Activated CD4-positive, alpha-beta T cell treated with anti-CD3 and anti-CD28 coated beads, Interleukin-2, Interleukin-4, amounts not matched to agents 100 ng/mL and 50 ng/mL, durations not matched to agents 16 hours and 8 hours (primary cell): ENCODE measurements at regions not wholly inside any gene's neighbourhood (a gene's known extent, or its start where the extent isn't known, plus 50 kb on each side); places are given as distances from the start of the nearest gene placed in this dataset.
A peak's percentile ranks its signal among the peaks of the same experiment; 100 is the strongest.

Source experiments
- DNase-seq: peaks from one replicate; pipeline ENCODE4 v3.0.0-alpha.2; 2020; ENCODE audit warnings: low spot score

DNA sequence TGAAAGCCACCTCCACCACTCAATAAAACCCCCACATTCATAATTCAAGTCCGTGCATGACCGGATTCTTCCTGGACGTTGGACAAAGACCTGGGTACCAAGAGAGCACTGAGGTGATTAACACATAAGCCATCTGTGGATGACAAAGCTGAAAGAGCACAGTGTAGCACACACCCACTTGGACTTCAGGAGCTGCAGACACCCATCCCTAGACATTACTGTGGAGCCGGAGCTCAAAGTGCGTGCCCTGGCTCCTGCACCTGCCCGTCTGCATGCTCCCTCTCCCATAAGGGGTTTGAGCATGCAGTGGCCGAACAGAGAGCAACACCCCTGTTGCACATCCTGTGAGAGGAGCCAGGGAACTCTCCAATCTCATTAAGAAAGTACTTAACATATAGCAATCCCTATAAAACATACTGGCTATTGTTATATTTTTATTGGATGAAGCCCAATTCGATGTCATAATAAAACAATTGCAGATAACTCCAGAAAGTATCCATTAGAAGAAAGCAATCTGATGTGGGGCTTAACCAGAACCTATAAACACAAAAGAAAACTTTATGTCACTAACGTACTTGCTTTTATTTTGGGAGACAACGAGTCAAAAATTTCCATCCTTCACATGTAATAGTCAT lies 1174.2 kb upstream of the C9orf72 start:
- DNase-seq, result no peak

DNA sequence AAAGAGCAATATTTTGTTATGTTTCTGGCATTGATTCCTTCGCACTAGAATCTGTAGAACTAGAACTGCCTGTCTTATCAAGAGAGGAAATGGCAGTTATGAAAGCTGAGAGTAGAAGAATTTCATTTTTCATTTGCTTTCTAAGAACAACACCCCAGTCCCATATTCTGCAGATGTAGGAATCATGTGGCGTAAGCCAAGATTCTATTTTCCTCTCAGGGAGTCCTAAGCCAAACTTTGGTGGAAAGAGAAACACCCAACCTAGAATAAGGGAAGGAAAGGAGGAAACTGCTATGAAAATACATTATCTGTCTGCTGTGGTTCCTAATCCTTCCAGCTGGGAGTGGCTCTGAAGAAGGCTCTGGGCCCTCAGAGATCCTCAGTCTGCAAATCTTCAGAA lies 1176.9 kb upstream of the C9orf72 start:
- DNase-seq, result no peak

DNA sequence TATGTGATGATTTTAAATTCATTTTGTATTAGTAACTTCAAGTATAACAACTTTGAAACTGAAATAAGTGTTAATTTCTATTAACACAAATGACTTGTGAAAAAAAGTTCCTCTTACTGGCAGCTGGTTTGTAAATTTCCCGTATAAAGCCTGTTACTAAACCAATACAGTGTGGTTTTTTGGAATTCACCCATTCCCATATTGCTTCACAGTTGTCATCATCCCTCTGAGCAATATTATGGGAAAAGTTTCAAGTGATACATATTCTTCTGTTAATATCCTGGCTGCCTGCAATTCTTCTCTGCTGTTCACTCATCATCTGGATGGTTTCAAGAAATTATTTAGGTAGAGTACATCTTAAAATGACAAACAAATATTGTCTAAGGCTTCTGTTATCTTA lies 1185.1 kb upstream of the C9orf72 start:
- DNase-seq, result no peak

DNA sequence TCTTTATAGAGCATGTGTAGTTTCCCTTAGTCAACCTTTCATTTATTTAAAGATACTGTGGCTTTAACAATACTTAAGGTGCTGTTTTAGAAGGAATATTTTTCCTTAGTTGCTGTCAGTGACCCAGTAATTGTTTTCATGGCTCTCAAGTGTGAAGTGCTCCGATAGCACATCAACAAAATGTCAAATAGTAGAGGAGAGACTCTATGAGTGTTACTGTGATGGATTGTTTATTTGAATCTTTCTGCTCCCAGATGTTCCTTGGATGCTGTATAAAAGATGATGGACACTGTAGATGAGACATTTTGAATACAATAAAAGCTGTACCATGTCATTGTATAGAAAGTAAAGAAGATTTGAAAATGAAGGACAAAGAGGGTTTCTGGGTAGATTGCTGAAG lies 1185.7 kb upstream of the C9orf72 start:
- no peak for DNase-seq

DNA sequence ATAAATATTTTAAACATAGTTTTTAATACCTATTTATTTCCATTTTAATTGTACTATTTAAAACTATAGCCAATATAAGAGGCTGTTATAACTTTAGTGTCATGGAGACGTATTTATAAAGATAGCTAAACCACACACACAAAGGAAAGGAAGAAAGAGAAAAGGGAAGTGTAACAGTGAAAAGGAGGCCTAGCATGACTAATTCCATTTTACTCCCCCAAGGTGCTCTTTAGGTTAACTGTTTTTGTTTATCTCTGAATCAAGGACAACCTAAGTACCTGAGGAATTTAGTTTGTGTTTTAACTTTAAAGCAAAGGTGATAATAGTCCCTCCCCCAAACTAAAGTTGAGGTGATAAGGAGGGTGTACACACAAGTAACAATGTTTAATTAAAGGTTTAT lies 1188.9 kb upstream of the C9orf72 start:
- no peak for DNase-seq

DNA sequence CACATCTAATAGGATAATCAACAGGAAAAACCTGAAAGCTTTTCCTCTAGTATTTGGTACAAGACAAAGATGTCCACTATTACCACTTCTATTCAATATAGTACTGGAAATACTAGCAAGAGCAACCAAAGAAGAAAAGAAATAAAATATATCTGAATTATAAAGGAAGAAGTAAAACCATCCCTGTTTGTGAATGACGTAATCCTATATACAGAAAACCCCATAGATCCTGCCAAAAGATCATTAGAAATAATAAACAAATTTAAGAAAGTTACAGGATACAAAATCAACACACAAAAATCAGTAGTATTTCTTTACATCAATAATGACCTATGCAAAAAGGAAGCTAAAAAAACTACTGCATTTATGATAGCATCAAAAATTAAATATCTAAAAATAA lies 1191.3 kb upstream of the C9orf72 start:
- DNase-seq, result no peak

DNA sequence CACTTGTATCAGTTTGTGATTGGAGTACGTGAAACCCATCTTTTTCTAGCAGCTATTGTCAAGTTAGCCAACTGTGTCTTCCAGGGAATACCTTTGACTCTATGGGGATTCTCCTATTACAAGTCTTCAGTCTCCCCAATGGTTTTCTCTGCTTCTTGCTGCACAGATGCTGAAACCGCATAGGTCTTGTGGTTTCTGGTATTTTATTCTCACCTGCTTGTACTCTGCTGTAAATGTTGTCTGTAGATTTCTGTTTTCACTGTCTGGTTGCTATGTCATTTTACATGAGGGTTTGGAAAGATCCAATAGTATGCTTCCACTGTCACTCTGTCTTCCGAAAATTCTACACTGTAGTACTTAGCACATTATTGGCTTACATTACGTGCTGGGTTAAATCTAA lies 1196.9 kb upstream of the C9orf72 start:
- no peak for DNase-seq

DNA sequence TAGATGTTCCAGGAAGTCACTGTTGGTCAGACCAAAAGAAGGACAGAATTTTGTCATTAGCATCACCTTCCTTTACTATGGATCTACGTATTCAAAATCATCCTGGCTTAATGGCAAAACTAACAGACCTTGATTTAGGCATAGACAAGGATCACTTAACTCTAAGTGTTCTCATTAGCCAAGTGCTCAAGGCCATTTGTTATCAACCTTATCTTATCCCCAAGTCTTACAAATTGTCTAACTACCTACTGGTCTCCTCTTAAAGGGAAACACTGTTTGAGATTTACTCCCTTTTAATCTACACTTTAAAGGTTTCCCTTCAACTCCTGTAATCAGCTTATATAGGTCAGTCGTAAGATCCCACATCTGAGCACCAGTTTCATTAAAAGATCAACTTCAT lies 1197.5 kb upstream of the C9orf72 start:
- DNase-seq, result no peak

DNA sequence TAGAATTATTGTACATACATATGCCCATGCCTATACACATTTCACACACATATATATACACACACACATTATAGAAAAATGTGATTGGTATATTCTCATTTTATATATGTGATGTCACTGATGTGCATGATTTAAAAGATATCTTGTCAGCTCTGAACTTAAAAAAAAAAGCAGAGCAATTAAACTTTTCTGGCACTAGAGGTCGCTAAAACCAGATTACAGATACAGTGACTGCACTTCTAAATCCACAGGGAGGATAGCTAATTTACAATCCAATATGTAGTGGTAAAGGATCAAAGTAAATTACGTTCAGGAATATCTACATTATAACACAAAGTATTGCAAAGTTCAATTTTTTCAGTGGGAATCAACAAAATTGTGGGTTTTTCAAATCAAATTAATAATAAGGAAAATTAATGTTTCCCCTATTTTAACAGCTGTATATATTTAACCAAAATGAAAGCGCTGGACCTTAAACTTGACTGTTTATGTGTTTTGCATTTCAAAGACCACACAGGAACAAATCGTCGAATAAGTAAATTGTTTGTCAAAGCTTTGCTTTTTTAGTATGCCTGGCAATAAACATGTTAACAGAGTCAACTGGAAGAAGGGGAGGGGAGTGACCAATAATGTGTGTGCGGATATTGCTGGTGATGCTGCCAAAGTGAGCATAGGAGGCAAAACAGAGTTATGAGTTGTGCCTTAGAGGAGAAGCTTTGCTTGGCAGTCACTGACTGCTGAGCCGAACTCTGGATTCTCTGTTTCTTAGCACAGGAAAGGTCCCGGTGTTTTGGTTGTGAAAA lies 1201.4 kb upstream of the C9orf72 start:
- DNase-seq, result peak; percentile 6

DNA sequence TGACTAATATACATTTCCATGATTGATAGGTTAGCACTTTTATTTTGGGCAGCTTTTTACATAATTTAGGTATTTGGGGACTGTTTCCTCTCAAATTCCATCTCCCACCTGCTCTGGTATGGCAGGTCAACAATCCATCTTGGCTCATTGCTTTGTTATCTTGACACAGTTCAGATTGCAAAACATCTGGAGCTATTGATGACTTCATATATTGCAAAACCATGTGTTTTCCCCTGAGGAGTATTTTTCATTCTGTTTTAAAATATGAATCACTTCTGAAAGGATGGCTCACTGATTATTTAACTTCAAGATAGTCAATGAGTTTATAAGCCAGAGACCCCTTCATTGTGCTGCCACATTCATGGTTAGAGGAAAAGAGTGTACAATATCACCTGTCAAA lies 1206.0 kb upstream of the C9orf72 start:
- DNase-seq, result no peak

DNA sequence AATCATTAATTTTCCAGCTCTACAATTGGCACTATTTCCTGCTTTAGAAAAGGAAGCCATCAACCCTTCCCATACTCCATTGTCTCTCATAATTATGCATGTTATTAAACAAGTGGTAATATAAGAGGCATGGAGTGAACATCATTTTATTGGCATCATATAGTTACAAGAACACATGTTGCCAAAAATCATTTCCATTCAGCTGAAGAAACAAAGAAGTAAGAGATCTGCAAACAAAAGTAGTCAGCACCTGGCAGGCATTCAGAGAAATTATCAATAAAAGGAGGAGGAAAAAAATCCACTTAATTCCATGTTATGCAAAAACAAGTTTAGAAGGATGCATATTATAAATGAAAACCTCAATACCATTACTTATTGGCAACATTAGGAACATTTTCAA lies 1208.2 kb upstream of the C9orf72 start:
- no peak for DNase-seq

DNA sequence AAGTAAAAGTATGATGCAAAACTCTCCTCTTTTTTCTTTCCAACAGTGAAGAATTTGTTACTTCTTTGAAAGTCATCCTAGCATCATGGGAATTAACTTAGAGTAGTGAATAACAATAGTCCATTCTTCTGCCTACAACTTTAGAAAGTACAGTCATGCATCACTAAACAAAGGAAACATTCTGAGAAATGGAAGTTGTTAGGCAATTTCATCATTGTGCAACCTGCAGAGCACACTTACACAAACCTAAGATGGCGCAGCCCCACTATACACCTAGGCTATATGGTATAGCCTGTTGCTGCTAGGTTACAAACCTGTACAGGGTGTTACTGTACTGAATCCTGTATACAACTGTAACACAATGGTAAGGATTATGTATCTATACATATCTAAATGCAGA lies 1209.3 kb upstream of the C9orf72 start:
- no peak for DNase-seq

DNA sequence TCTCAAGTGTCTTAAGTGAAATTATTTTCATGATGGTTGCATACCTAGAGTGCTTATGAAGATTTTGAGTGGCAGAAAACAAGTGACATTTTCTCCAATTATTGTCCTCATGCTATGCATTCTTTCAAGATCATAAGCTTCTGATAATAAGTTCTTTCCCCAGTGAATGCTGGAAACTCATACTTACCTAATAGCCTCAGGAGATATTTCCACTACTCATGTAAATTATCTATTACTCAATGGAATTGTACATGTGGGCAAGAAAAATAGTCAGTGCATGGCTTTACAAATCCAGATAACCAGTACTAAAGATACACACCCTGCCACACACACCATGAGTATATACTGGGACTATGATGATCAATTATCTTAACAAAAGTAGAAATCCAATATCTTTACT lies 1219.4 kb upstream of the C9orf72 start:
- DNase-seq, result no peak

DNA sequence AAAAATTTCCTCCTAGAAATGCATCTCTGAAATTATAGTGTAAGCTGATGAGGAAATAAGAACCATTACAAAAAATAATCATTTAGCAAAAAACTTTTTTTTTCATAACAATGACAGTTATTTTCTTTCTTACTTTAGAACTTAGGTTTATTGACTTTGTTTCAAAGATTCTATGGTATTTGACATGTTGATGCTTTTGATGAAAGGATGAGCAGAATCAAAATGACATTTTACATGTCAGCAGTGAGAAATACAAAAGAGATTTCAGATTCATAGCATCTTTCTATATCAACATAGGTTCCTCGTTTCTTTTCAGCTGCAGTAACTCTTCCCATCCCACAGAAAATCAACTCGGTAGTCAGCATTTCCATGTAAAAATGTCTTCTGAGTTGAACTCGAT lies 1226.6 kb upstream of the C9orf72 start:
- DNase-seq, result no peak

DNA sequence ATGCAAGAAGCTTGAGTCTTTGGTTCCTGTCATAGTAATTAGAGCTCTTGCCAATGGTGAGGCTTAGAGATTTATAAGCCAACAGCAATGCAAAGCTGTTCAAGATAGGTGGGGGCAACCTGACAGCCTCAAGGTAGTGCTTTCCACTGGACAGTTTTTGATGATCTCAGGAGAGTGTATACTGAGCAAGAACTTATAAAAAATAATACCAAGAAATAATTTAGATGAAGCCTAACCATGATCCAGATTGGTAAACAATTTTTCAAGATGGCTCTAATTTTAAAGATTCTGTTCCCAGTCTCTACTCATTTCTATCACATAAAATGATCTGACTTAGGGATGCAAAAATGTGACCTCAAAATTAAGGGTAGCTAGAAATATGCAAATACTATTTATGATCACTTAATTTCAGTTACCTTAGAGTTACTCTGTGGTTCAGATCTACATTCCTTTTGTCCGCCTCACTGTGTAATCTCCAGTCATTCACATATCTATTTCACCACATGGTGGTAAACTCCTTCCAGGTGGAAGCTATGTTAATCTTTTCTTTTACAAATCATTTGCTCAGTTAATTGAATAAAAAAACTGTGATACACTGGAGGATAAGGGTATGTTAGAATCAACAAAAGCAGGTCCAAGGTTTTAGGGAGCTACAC lies 1228.0 kb upstream of the C9orf72 start:
- no peak for DNase-seq

DNA sequence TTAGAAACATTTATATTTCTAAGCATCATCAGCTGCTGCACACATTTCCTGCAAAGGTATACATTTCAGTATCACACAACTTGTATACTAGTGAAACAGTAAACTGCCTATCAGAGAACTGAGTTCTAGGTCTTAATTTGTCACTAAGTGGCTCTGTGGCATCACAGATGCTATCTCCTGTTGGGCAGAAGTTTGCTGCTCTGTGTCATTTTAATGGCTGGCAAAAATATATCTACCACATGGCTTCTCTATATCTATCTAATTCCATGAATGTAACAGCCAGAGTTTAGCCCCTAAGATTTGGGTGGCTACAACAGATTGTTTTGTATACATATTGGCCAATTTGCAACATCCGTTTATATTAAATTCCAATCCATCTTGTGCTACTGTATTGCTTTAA lies 1231.9 kb upstream of the C9orf72 start:
- DNase-seq, result no peak

DNA sequence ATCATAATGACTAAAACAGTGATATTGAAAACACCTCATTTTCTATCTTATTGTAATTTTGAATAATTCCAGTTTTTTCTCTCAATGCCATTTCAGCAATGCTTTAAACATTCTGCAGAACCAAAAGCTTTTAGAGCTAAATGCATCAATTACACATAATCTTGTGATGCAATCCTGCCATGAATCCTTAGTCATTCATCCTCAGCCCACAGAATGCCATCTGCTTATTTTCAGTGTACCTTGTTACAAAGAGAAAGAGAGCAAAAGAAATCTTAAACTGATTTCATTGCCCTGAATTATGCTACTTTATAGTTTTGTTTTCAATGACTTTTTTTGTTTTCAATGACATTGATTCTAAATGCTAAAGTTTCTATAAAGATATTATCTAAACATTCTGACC lies 1234.8 kb upstream of the C9orf72 start:
- no peak for DNase-seq

DNA sequence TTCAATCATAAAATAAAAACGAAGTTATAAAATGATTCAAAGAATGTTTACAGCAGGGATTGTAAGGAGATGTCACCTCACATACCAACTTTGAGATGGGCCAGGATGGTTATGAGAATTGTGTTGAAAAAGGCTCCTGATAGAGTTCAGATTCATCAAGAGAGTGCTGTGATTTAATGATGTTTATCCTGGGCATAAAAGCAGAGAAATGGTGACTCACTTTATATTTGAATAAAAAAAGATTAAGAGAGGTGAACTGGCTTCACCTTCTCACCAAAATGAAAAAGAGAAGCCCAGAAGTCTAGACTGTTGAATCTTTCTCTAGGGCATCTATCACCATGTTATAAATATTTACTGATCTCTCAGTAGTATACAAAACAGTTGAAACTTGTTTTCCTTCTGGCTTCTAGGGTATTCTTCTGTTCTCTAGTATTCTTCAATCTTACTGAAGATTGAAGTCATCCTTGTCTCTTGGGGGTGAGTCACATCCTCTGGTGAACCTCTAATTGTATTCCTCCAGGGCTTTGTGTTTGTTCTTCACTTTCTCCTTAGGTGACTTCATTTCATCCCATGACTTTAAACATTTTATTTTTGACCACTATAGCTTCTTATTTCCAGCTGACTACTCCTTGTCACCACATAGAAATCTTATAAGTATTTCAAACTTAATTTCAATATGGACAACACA lies 1237.3 kb upstream of the C9orf72 start:
- DNase-seq, result no peak

DNA sequence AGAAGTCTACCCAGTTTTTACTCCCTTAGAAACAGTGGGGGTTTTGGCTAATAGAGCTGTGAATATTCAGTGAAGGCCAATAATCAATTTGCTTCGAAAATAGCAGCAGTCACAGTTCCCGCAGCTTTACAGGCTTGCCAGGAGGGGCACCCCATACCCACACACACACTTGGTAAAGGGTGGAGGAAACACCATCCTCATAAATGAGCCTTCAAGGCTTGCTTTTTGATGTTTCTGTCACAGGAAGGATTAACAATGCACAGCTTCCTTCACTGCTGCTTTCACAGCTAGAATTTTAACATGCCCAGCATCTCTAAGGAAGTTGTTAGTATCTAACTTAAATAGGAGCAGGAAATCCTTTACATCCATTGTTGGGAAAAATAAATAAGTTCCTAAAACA lies 1247.5 kb upstream of the C9orf72 start:
- DNase-seq, result no peak

DNA sequence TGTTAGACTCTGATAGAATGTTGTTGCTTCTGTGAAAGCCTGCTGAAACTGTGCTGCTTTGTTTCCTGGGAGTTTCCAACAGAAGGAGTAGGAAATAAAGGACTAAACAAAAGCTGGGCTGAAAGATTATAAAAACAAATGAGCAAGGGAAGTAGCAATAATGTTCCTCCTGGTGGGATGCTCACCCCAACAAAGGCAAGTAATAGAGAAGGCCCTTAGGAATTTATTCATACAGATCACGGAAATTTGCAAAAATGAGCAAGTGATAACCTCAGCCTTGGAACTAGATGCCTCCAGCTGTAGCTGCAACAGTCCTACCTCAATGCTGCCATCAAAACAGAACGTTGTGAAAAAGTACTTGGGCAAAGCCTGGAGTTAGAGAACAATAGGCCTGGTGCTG lies 1248.0 kb upstream of the C9orf72 start:
- DNase-seq, result no peak

DNA sequence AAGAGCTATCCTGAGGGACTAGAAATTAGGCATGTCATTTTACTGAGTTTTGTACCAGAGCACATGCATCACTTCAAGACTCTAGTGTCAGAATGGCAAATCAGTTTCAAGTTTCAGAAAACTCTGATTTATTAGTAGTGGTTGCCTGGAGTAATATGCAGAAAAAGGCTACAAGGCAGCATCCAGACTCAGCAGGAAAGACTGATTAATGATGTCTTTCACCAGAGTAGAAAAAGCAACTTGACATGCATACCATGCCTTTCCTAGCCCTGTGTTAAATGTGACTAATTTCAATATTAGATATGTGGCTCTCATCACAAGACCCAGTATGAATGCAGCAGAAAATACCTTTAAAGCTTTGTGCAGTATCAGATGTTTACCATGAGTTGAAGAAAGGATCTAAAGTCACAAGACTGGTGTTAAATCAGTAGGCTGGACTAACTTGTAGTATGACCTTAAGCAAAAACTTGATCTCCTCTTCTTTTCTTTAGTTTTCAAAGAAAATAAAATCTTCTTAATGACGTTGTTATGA lies 1251.2 kb upstream of the C9orf72 start:
- DNase-seq, result no peak

DNA sequence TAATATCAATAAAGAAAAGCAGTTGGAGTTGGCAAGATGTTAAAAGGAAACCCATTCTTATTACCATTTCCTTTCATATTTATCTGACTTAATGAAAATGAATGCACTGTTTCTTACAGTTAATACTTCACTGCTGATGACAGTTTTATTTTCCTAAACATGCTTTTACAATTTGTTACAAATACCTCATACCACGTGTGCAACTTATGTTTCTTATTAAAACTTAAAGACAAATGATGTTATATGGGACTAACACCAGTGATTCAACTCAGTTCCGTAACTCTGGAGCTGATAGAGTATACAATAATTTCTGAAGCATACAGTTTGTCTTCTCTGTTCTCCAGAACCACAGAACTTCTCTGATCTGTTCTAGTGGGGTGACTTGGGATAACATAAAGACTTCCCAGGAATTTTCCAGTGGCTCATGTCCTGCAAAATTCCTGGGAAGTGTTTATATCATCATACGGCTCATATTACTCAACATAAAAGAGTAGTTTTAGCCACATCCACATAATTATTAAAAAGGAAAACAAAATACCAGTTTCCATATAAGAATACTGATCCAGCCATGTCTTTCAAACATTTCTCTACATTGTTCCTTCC lies 1259.0 kb upstream of the C9orf72 start:
- no peak for DNase-seq
